Vagina (tissue), 2 donors: ENCODE measurements at regions not wholly inside any gene's neighbourhood (a gene's known extent, or its start where the extent isn't known, plus 50 kb on each side); places are given as distances from the start of the nearest gene placed in this dataset.

Experiments
- CTCF ChIP-seq, 3 experiments: fragments of 450-650 bp in 2 of 3; fragments of 200-600 bp in 1 of 3; sonication (generic) in 1 of 3; IDR thresholded peaks; one replicate each; pipeline ENCODE4 v1.5.1; 2017 to 2019; ENCODE audit warnings: antibody characterized with exemption in 3 of 3, mild to moderate bottlenecking in 2 of 3, moderate library complexity in 2 of 3
- POLR2A ChIP-seq, 2 donors: fragments of 450-650 bp; IDR thresholded peaks; one replicate each; pipeline ENCODE4 v1.6.1; 2017; ENCODE audit warnings: antibody characterized with exemption in 2 of 2, mild to moderate bottlenecking in 2 of 2, moderate library complexity in 2 of 2
- POLR2AphosphoS5 ChIP-seq, 2 donors: sonication (generic); formaldehyde crosslinking; IDR thresholded peaks; one replicate each; pipeline ENCODE4 v1.9.0; 2017; ENCODE audit warnings: antibody characterized with exemption in 2 of 2, mild to moderate bottlenecking in 2 of 2, low read depth in 1 of 2; ENCODE audit not compliant: insufficient read depth in 1 of 2

- TF ChIP-seq CTCF (IDR thresholded peaks at IDR 0.05) (no peak), POLR2AphosphoS5 (IDR thresholded peaks at IDR 0.05; ENCODE audit: insufficient read depth in 1 of 2, low read depth in 1 of 2) (no peak), POLR2A (IDR thresholded peaks at IDR 0.05) (no peak)
These were observed 591.8 kb upstream of the KIRREL3 start for GRCh38 chr11:127592371-127592770.
